ENCODE measurements at regions not wholly inside any gene's neighbourhood (a gene's known extent, or its start where the extent isn't known, plus 50 kb on each side); places are given as distances from the start of the nearest gene placed in this dataset.

DNA sequence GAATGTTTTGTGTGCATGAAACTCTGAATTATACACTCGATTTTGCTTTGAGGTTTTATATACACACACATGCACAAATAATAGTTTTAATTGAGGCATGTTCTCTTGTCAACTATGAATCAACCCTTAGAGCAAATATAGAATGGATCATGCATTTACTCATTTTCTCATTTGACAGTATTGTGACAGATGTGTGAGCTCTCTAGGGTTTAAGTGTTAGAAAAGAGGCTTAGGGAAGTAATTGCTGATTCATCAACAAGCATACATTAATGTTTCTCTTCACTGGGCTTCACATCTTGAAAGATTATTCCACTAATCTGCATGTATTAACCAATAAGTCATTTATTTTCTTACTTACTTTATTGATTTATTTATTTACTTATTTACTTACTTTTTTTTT lies 1356.8 kb upstream of the ACO1 start:
- no peak overlapping the region for H3K56ac ChIP-seq (replicated peaks; ENCODE audit: insufficient read length, low read depth, low read length)
- FAIRE-seq (no peak), DNase-seq (ENCODE audit: low read depth in 1 of 2, low spot score in 2 of 2) (no peak)
- H3K27ac ChIP-seq (ENCODE audit: low read depth, low read length): no peak overlapping the region
- H3K4me3 ChIP-seq (ENCODE audit: extremely low read depth in 1 of 4, insufficient read depth in 2 of 4, low read depth in 3 of 4, low read length in 4 of 4): no peak overlapping the region
- H3K9ac ChIP-seq (replicated peaks in 1 of 4; ENCODE audit: extremely low read depth in 1 of 4, low read depth in 3 of 4, low read length in 3 of 4): no peak overlapping the region
- H3K14ac ChIP-seq (ENCODE audit: insufficient read length): no peak overlapping the region
- no peaks in the 10 kb centered on the region for H3K27me3 ChIP-seq (replicated peaks in 1 of 4; ENCODE audit: control insufficient read depth in 3 of 4, extremely low read depth in 1 of 4, insufficient read depth in 3 of 4, low read length in 3 of 4)
- no peak overlapping the region for H3K4me2 ChIP-seq (ENCODE audit: insufficient read depth in 1 of 2, low read depth in 2 of 2, low read length in 2 of 2)
- no peak overlapping the region for H2AFZ ChIP-seq (ENCODE audit: low read length)
- H3K79me2 ChIP-seq (ENCODE audit: control insufficient read depth in 1 of 2, insufficient read depth in 2 of 2, low read length in 2 of 2): no peaks in the 10 kb centered on the region
- H4K8ac ChIP-seq (ENCODE audit: extremely low read depth, insufficient read depth, low read length): no peak overlapping the region
- no peaks in the 10 kb centered on the region for H3K79me1 ChIP-seq (ENCODE audit: low read depth, low read length)
- no peak overlapping the region for H3K4ac ChIP-seq (replicated peaks; ENCODE audit: insufficient read length, low read depth, low read length)
- CTCF ChIA-PET (ENCODE audit: partially characterized antibody): no interaction called here
- H3K23me2 ChIP-seq (ENCODE audit: low read depth, low read length): no peaks in the 10 kb centered on the region; the same call in 1 of the 2 replicates
- H4K91ac ChIP-seq (replicated peaks; ENCODE audit: insufficient read length, low read length): no peak overlapping the region
- H2BK120ac ChIP-seq (replicated peaks; ENCODE audit: low read depth, low read length): no peak overlapping the region
- POLR2A ChIA-PET (ENCODE audit: partially characterized antibody): no interaction called here
- H2AK5ac ChIP-seq (ENCODE audit: low read depth, low read length): no peak overlapping the region
- no peak overlapping the region for H3K18ac ChIP-seq (ENCODE audit: extremely low read depth, low read length)
- H4K5ac ChIP-seq (ENCODE audit: insufficient read length, low read depth, low read length): no peak overlapping the region
- H3K4me1 ChIP-seq (replicated peaks in 1 of 4; ENCODE audit: control insufficient read depth in 3 of 4, insufficient read depth in 4 of 4, low read length in 3 of 4): peaks cover 0 to 9% (median 2%) of the 10 kb centered on the region in 4 experiments; a peak in 2 of 7 replicates
- no peaks in the 10 kb centered on the region for H4K20me1 ChIP-seq (replicated peaks in 1 of 2; ENCODE audit: control insufficient read depth in 1 of 2, insufficient read depth in 2 of 2, low read length in 2 of 2)
- H2BK15ac ChIP-seq (ENCODE audit: low read length): no peak overlapping the region
- H3K36me3 ChIP-seq (ENCODE audit: control insufficient read depth in 2 of 4, insufficient read depth in 4 of 4, low read length in 3 of 4): no peaks in the 10 kb centered on the region
- H2BK20ac ChIP-seq (ENCODE audit: low read length): no peak overlapping the region
- no peak overlapping the region for H3K23ac ChIP-seq (ENCODE audit: insufficient read length)
- WGBS, 2 experiments (ENCODE audit: extremely low coverage in 1 of 2, insufficient coverage in 1 of 2, insufficient read length in 1 of 2, insufficient replicate concordance in 2 of 2, low coverage in 1 of 2, low lambda C conversion rate in 2 of 2, missing lambda C conversion rate in 1 of 2): 88% methylated on average over 1 of the region's 1 CpG; no CpG with 5 or more reads in 1 of the 2 experiments
- H2BK12ac ChIP-seq (ENCODE audit: low read depth, low read length): no peak overlapping the region
- H2BK5ac ChIP-seq (ENCODE audit: low read depth, low read length): no peak overlapping the region
- no peaks in the 10 kb centered on the region for H3K9me3 ChIP-seq (ENCODE audit: insufficient read depth in 2 of 2, low read depth in 1 of 2, low read length in 1 of 2)
- TF ChIP-seq TEAD4 (IDR thresholded peaks at IDR 0.05; ENCODE audit: low read depth, low read length) (no peak), GABPA (IDR thresholded peaks at IDR 0.05; ENCODE audit: borderline replicate concordance, insufficient read depth, low read length) (no peak), BRCA1 (IDR thresholded peaks at IDR 0.05; ENCODE audit: low read depth, low read length) (no peak), CTBP2 (IDR thresholded peaks at IDR 0.05; ENCODE audit: borderline replicate concordance, insufficient read depth, insufficient read length, low read length) (no peak), CBX8 (IDR thresholded peaks at IDR 0.05; ENCODE audit: borderline replicate concordance, low read depth, low read length) (no peak), HDAC6 (IDR thresholded peaks at IDR 0.05; ENCODE audit: low read depth, low read length) (no peak), CHD2 (IDR thresholded peaks at IDR 0.05; ENCODE audit: low read length) (no peak), YY1 (IDR thresholded peaks at IDR 0.05; ENCODE audit: low read depth, low read length) (no peak), CEBPB (IDR thresholded peaks at IDR 0.05; ENCODE audit: low read depth, low read length) (no peak), SP2 (IDR thresholded peaks at IDR 0.05; ENCODE audit: low read length) (no peak), HDAC2 (IDR thresholded peaks at IDR 0.05; ENCODE audit: borderline replicate concordance in 1 of 2, low read depth in 2 of 2, low read length in 2 of 2) (no peak), RBBP5 (IDR thresholded peaks at IDR 0.05; ENCODE audit: borderline replicate concordance, low read depth, low read length) (no peak)
- TF ChIP-seq, protein P1, sequence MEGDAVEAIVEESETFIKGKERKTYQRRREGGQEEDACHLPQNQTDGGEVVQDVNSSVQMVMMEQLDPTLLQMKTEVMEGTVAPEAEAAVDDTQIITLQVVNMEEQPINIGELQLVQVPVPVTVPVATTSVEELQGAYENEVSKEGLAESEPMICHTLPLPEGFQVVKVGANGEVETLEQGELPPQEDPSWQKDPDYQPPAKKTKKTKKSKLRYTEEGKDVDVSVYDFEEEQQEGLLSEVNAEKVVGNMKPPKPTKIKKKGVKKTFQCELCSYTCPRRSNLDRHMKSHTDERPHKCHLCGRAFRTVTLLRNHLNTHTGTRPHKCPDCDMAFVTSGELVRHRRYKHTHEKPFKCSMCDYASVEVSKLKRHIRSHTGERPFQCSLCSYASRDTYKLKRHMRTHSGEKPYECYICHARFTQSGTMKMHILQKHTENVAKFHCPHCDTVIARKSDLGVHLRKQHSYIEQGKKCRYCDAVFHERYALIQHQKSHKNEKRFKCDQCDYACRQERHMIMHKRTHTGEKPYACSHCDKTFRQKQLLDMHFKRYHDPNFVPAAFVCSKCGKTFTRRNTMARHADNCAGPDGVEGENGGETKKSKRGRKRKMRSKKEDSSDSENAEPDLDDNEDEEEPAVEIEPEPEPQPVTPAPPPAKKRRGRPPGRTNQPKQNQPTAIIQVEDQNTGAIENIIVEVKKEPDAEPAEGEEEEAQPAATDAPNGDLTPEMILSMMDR (IDR thresholded peaks at IDR 0.05; ENCODE audit: control extremely low read depth in 1 of 3, insufficient read depth in 1 of 3, low read depth in 1 of 3, low read length in 3 of 3): no peak
